Kidney tubule cell (primary cell): ENCODE measurements at regions not wholly inside any gene's neighbourhood (a gene's known extent, or its start where the extent isn't known, plus 50 kb on each side); places are given as distances from the start of the nearest gene placed in this dataset.

ENCODE experiments used
- DNase-seq: peaks from one replicate; pipeline ENCODE4 v3.0.0-alpha.2; 2018; ENCODE audit warnings: low spot score

DNA sequence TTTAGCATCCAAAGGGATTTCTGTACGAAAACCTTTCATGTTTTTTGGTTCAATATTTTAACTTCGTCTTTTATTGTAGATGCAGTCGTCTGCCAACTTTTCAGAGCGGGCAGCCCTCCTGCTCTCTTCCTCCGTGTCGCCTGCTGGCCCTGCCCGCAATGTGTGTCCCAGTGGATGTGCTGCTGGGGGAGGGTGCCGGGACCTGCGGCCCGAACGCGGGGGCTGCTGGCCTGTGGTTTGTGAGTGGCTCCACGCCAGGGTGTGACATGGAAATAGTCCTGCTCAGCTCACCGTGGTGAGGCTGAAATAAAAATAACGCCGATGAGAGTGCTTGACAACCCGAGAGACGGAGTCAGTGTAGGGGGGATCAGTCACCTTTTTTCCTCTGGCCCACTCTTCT, 59.7 kb upstream of the GRPEL1 start:
- no peak for DNase-seq

GRCh38 chr4:7126981-7127380, 59.1 kb upstream of the GRPEL1 start:
- DNase-seq, result no peak

DNA sequence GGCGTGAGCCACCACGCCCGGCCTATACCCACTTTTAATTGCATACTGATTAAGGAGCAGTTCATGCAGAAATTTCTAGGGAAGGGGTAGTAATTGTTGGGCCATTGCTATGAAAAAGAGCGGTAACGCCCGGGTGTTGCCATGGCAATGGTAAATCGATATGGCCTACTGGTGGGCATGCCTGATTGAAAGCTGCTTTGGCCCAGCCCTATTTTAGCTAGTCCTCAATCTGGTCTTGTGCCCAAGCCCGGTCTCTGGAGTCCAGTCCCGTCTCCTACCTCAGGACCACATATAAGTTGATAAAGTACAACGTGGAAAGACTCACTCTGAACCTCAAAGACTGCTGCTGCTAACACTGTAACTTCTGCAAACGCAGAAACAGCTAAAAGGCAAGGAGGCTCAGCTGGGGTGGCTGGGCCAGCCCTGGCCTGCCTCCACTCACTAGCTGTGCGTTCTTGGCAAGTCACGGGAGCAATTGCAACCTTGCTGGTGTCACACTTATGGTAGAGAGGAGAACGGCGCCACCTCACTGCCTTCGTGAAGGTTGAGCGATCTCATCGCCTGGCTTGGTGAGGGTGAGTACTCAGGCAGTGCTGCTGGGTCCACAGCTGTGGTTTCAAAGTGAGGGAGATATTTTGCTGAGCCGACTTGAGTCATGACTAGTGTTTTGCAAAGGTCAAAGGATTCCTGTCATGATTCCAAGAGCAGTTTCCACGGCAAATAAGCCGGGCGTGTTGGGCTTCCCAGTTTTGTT, 57.0 kb upstream of the GRPEL1 start:
- peak; percentile 95 for DNase-seq

GRCh38 chr4:7121866-7122653, 54.2 kb upstream of the GRPEL1 start:
- no peak for DNase-seq

GRCh38 chr4:7121174-7121573, 53.3 kb upstream of the GRPEL1 start:
- no peak for DNase-seq

DNA sequence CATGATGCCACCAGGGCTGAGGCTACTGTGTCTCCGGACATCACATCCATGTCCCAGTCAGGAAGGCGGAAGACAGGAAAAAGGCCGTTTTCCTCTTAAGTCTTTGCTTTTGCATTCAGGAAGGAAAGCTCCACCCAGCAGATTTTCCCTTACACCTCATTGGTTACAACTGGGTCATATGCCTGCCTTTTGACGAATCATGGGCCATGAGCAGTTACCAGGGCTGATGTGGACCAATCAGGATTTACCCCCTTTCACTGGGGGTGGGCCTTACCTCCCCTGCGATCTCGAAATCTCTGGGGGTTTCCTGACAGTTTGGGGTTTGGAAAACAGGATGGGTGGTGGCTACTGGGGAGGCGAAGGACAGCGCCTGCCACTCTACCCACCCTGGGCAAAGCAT, 52.5 kb upstream of the GRPEL1 start:
- DNase-seq, result peak; percentile 17

GRCh38 chr4:7118013-7118832, 50.4 kb upstream of the GRPEL1 start:
- no peak for DNase-seq
